CD4-positive, alpha-beta T cell (primary cell): ENCODE measurements at regions not wholly inside any gene's neighbourhood (a gene's known extent, or its start where the extent isn't known, plus 50 kb on each side); places are given as distances from the start of the nearest gene placed in this dataset.

ENCODE experiments used
- ATAC-seq: fragments of 200-7000 bp; cut with Tn5 transposase; one replicate; pipeline ENCODE4 v1.10.0; 2022; ENCODE audit warnings: mild to moderate bottlenecking; ENCODE audit not compliant: poor library complexity
- CTCF ChIA-PET: fragments of 350-600 bp; sonication (Branson Sonifier 250); formaldehyde crosslinking; loops from one replicate; lab custom pipeline; 2021; ENCODE audit warnings: antibody characterized with exemption, inconsistent platforms; lab: Charles Lee
- POLR2A ChIA-PET: fragments of 350-600 bp; sonication (Branson Sonifier 250); formaldehyde crosslinking; loops from one replicate; lab custom pipeline; 2021; ENCODE audit warnings: antibody characterized with exemption, inconsistent platforms; lab: Charles Lee
- DNase-seq, 14 experiments: peaks; one replicate each; pipeline ENCODE4 v3.0.0-alpha.2; 2013 to 2020; ENCODE audit warnings: mixed read lengths in 2 of 14
- H3K27ac ChIP-seq, 2 donors: one replicate each; pipeline versions ENCODE4 v1.5.1 to v1.7.0; 2013; ENCODE audit warnings: low read length in 2 of 2, low read depth in 1 of 2, mild to moderate bottlenecking in 1 of 2
- H3K27me3 ChIP-seq, 2 experiments: 1 replicate in 1 of 2; 2 replicates in 1 of 2; pipeline versions ENCODE4 v1.6.1 to v1.7.0; 2013; ENCODE audit warnings: low read length in 2 of 2, control low read depth in 1 of 2, mild to moderate bottlenecking in 1 of 2, moderate library complexity in 1 of 2; ENCODE audit not compliant: insufficient read depth in 2 of 2, control insufficient read depth in 1 of 2
- H3K36me3 ChIP-seq: one replicate; pipeline ENCODE4 v1.6.1; 2013; ENCODE audit warnings: low read length, control low read depth; ENCODE audit not compliant: insufficient read depth
- H3K4me1 ChIP-seq: one replicate; pipeline ENCODE4 v1.6.1; 2013; ENCODE audit warnings: low read length, control low read depth; ENCODE audit not compliant: insufficient read depth
- H3K4me3 ChIP-seq: one replicate; pipeline ENCODE4 v1.5.1; 2013; ENCODE audit warnings: mild to moderate bottlenecking, low read length, moderate library complexity
- H3K9me3 ChIP-seq, 2 experiments: 1 replicate in 1 of 2; 2 replicates in 1 of 2; pipeline versions ENCODE4 v1.6.1 to v1.7.0; 2013; ENCODE audit warnings: low read length in 2 of 2, mild to moderate bottlenecking in 2 of 2, control low read depth in 1 of 2, moderate library complexity in 1 of 2; ENCODE audit not compliant: control insufficient read depth in 1 of 2, insufficient read depth in 1 of 2
- H3K27ac Mint-ChIP-seq: one replicate; pipeline ENCODE4 v1.8.0; 2020; ENCODE audit warnings: mixed read lengths
- H3K27me3 Mint-ChIP-seq: one replicate; pipeline ENCODE4 v1.8.0; 2021; ENCODE audit warnings: mixed read lengths
- H3K36me3 Mint-ChIP-seq: one replicate; pipeline ENCODE4 v1.8.0; 2021; ENCODE audit warnings: low read depth, mixed read lengths
- H3K4me1 Mint-ChIP-seq: one replicate; pipeline ENCODE4 v1.8.0; 2021; ENCODE audit warnings: low read depth, mixed read lengths
- H3K4me3 Mint-ChIP-seq: one replicate; pipeline ENCODE4 v1.8.0; 2020; ENCODE audit warnings: mild to moderate bottlenecking, mixed read lengths
- H3K9me3 Mint-ChIP-seq: one replicate; pipeline ENCODE4 v1.8.0; 2020; ENCODE audit warnings: mixed read lengths
- intact Hi-C, 2 experiments: fragments of 100-400 bp; cut with DNase I in 1 of 2; cut with micrococcal nuclease in 1 of 2; formaldehyde crosslinking; loops; one replicate each; pipeline versions ENCODE4 v1.15.1 to v1.9.0; 2023 to 2025; cut with DNase I, micrococcal nuclease
- TF ChIP-seq, protein P1 (sequence below): fragments of 200-600 bp; IDR thresholded peaks from one replicate; pipeline ENCODE4 v1.8.0; 2022; ENCODE audit warnings: antibody characterized with exemption, mild to moderate bottlenecking

DNA sequence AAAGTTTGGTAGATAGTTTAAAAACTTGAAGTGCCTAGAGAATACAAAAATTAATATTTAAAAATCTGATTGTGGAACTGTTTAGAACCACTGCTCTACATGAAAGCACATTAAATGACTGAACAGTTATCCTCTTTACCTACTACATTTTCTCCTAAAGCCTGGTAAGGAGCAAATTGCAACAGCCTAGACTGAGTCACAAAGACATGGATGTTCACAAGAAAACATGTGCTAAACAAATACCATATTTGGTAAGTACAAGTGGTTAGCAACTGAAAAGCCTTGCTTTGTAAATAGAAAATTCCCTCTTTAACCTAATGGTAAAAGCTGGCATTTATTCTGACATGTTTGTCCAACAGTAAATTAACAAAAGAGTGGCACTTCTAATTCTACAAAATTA is 203.1 kb downstream of the FBXO8 start:
- ChIA-PET POLR2A (no interaction called here), CTCF (no interaction called here)
- intact Hi-C loops, result no loop called here
- no peaks in the 10 kb centered on the region for H3K4me1 Mint-ChIP-seq
- H3K9me3 Mint-ChIP-seq, result no peaks in the 10 kb centered on the region
- peaks cover 0 to 8% of the 10 kb centered on the region in 2 experiments for H3K27me3 ChIP-seq
- no peak overlapping the region for H3K4me3 ChIP-seq
- DNase-seq (no peak), ATAC-seq (no peak)
- no peaks in the 10 kb centered on the region for H3K36me3 ChIP-seq
- H3K9me3 ChIP-seq, result no peaks in the 10 kb centered on the region
- H3K4me1 ChIP-seq, result no peaks in the 10 kb centered on the region
- H3K27ac ChIP-seq, result no peak overlapping the region
- no peaks in the 10 kb centered on the region for H3K36me3 Mint-ChIP-seq
- TF ChIP-seq, protein P1, sequence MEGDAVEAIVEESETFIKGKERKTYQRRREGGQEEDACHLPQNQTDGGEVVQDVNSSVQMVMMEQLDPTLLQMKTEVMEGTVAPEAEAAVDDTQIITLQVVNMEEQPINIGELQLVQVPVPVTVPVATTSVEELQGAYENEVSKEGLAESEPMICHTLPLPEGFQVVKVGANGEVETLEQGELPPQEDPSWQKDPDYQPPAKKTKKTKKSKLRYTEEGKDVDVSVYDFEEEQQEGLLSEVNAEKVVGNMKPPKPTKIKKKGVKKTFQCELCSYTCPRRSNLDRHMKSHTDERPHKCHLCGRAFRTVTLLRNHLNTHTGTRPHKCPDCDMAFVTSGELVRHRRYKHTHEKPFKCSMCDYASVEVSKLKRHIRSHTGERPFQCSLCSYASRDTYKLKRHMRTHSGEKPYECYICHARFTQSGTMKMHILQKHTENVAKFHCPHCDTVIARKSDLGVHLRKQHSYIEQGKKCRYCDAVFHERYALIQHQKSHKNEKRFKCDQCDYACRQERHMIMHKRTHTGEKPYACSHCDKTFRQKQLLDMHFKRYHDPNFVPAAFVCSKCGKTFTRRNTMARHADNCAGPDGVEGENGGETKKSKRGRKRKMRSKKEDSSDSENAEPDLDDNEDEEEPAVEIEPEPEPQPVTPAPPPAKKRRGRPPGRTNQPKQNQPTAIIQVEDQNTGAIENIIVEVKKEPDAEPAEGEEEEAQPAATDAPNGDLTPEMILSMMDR, result no peak
- no peaks in the 10 kb centered on the region for H3K27me3 Mint-ChIP-seq
- H3K27ac Mint-ChIP-seq, result no peak overlapping the region
- no peak overlapping the region for H3K4me3 Mint-ChIP-seq

- DNase-seq (no peak), ATAC-seq (no peak)
- Mint-ChIP-seq H3K27ac (no peak overlapping the region), H3K9me3 (no peaks in the 10 kb centered on the region), H3K4me1 (no peaks in the 10 kb centered on the region), H3K4me3 (no peak overlapping the region), H3K36me3 (no peaks in the 10 kb centered on the region), H3K27me3 (no peaks in the 10 kb centered on the region)
- intact Hi-C loops, result no loop called here
- CTCF ChIA-PET, result no interaction called here
- POLR2A ChIA-PET, result no interaction called here
- H3K27me3 ChIP-seq, result no peaks in the 10 kb centered on the region
- TF ChIP-seq, protein P1, result no peak
- H3K4me1 ChIP-seq, result no peaks in the 10 kb centered on the region
- H3K9me3 ChIP-seq, result no peaks in the 10 kb centered on the region
- no peak overlapping the region for H3K27ac ChIP-seq
- H3K36me3 ChIP-seq, result no peaks in the 10 kb centered on the region
- no peak overlapping the region for H3K4me3 ChIP-seq
Observed at GRCh38 chr4:174071595-174071994, 211.9 kb downstream of the FBXO8 start.

GRCh38 chr4:174069848-174070330 is 213.6 kb downstream of the FBXO8 start:
- Mint-ChIP-seq H3K36me3 (no peaks in the 10 kb centered on the region), H3K9me3 (no peaks in the 10 kb centered on the region), H3K4me1 (no peaks in the 10 kb centered on the region), H3K27ac (no peak overlapping the region), H3K4me3 (no peak overlapping the region), H3K27me3 (no peaks in the 10 kb centered on the region)
- TF ChIP-seq, protein P1, result no peak
- ChIA-PET POLR2A (no interaction called here), CTCF (no interaction called here)
- H3K27ac ChIP-seq, result no peak overlapping the region
- H3K36me3 ChIP-seq, result no peaks in the 10 kb centered on the region
- DNase-seq (no peak), ATAC-seq (no peak)
- H3K4me1 ChIP-seq, result no peaks in the 10 kb centered on the region
- intact Hi-C loops, result no loop called here
- peaks cover 0 to 4% of the 10 kb centered on the region in 2 experiments for H3K9me3 ChIP-seq
- no peaks in the 10 kb centered on the region for H3K27me3 ChIP-seq
- no peak overlapping the region for H3K4me3 ChIP-seq
